Fibroblast of skin of left biceps (primary cell): ENCODE measurements at regions not wholly inside any gene's neighbourhood (a gene's known extent, or its start where the extent isn't known, plus 50 kb on each side); places are given as distances from the start of the nearest gene placed in this dataset.

Experiments used
- DNase-seq, 2 experiments: peaks; one replicate each; pipeline ENCODE4 v3.0.0-alpha.2; 2013; ENCODE audit warnings: low read depth in 2 of 2

- DNase-seq: no peak
These were observed 809.0 kb downstream of the KCTD16 start for GRCh38 chr5:144979516-144980264.

- no peak for DNase-seq
These were observed 801.6 kb downstream of the KCTD16 start for GRCh38 chr5:144972317-144972716.

- no peak for DNase-seq
These were observed 800.6 kb downstream of the KCTD16 start for GRCh38 chr5:144971108-144971850.

GRCh38 chr5:144960296-144960695 lies 789.6 kb downstream of the KCTD16 start:
- no peak for DNase-seq

- DNase-seq: no peak
These were observed 787.3 kb downstream of the KCTD16 start for GRCh38 chr5:144958002-144958401.

- no peak for DNase-seq
These were observed 780.3 kb downstream of the KCTD16 start for GRCh38 chr5:144950996-144951395.

- DNase-seq: no peak
These were observed 776.4 kb downstream of the KCTD16 start for GRCh38 chr5:144947023-144947422.

- DNase-seq: no peak
These were observed 774.8 kb downstream of the KCTD16 start for GRCh38 chr5:144945503-144945902.

- no peak for DNase-seq
These were observed 774.3 kb downstream of the KCTD16 start for GRCh38 chr5:144944936-144945335.

GRCh38 chr5:144941004-144941403 lies 770.3 kb downstream of the KCTD16 start:
- no peak for DNase-seq

GRCh38 chr5:144918371-144918770 lies 747.7 kb downstream of the KCTD16 start:
- no peak for DNase-seq

- DNase-seq: no peak
These were observed 744.8 kb downstream of the KCTD16 start for GRCh38 chr5:144915452-144915851.

GRCh38 chr5:144913661-144914060 lies 743.0 kb downstream of the KCTD16 start:
- no peak for DNase-seq

- no peak for DNase-seq
These were observed 725.8 kb downstream of the KCTD16 start for GRCh38 chr5:144896473-144896872.

GRCh38 chr5:144886668-144887067 lies 716.0 kb downstream of the KCTD16 start:
- no peak for DNase-seq

- no peak for DNase-seq
These were observed 712.1 kb downstream of the KCTD16 start for GRCh38 chr5:144882739-144883283.

GRCh38 chr5:144880513-144880912 lies 709.8 kb downstream of the KCTD16 start:
- DNase-seq: no peak

GRCh38 chr5:144876990-144877389 lies 706.3 kb downstream of the KCTD16 start:
- DNase-seq: no peak

GRCh38 chr5:144873076-144873475 lies 702.4 kb downstream of the KCTD16 start:
- no peak for DNase-seq

- no peak for DNase-seq
These were observed 693.4 kb downstream of the KCTD16 start for GRCh38 chr5:144864118-144864517.

GRCh38 chr5:144857454-144857853 lies 686.8 kb downstream of the KCTD16 start:
- no peak for DNase-seq

- DNase-seq: no peak
These were observed 673.4 kb downstream of the KCTD16 start for GRCh38 chr5:144844086-144844485.

- no peak for DNase-seq
These were observed 661.7 kb downstream of the KCTD16 start for GRCh38 chr5:144832416-144832815.
